HepG2 (cell line): ENCODE measurements at regions not wholly inside any gene's neighbourhood (a gene's known extent, or its start where the extent isn't known, plus 50 kb on each side); places are given as distances from the start of the nearest gene placed in this dataset.

Experiments
- FOSL1 ChIP-seq: sonication (generic); formaldehyde crosslinking; IDR thresholded peaks from 2 replicates; pipeline ENCODE4 v1.9.0; 2021; ENCODE audit warnings: missing genetic modification reagents, borderline replicate concordance
- ZKSCAN1 ChIP-seq: fragments of 150-350 bp; IDR thresholded peaks from 2 replicates; pipeline ENCODE4 v1.6.1; 2014; ENCODE audit warnings: low read length
- TF ChIP-seq, protein P1 (sequence below), 2 experiments: IDR thresholded peaks; 2 replicates each; pipeline ENCODE4 v1.6.1; 2011 to 2012; ENCODE audit warnings: low read length in 2 of 2, borderline replicate concordance in 1 of 2, low read depth in 1 of 2, mild to moderate bottlenecking in 1 of 2, moderate library complexity in 1 of 2

DNA sequence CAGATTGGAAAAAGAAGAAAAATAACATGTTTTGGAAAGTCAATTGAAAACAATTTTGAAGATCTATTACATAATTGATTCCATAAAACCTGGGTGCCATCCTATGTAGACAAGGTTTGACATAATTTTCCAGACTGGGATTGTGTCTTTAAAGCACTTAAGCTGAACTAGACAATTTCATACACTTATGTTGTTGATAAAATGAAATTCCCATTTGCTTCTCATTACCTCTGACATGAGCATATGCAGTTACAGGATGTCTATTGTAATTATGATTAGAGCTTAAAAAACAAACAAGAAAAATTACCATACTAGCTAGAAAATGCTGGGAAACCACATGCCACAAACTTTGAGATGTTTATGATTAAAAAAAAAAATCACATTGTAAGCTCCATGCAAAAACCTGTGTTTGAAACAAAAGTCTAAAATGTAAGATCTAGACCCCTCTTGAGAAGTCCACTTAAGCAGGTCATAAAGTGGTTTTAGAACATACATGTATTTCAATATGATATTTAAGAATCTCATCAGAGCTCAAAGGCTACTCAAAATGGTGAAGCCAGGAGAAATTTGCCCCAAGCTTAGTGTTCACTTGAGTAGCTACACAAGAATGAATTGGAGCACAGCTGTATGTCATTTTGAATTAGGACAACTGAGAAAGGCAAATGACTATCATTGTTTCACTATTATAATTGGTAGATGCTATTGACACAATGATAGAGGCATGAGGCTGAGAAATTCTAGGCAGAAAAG is 181.1 kb upstream of the PABPC4L start:
- TF ChIP-seq ZKSCAN1, result no peak
- no peak for TF ChIP-seq FOSL1
- TF ChIP-seq, protein P1, sequence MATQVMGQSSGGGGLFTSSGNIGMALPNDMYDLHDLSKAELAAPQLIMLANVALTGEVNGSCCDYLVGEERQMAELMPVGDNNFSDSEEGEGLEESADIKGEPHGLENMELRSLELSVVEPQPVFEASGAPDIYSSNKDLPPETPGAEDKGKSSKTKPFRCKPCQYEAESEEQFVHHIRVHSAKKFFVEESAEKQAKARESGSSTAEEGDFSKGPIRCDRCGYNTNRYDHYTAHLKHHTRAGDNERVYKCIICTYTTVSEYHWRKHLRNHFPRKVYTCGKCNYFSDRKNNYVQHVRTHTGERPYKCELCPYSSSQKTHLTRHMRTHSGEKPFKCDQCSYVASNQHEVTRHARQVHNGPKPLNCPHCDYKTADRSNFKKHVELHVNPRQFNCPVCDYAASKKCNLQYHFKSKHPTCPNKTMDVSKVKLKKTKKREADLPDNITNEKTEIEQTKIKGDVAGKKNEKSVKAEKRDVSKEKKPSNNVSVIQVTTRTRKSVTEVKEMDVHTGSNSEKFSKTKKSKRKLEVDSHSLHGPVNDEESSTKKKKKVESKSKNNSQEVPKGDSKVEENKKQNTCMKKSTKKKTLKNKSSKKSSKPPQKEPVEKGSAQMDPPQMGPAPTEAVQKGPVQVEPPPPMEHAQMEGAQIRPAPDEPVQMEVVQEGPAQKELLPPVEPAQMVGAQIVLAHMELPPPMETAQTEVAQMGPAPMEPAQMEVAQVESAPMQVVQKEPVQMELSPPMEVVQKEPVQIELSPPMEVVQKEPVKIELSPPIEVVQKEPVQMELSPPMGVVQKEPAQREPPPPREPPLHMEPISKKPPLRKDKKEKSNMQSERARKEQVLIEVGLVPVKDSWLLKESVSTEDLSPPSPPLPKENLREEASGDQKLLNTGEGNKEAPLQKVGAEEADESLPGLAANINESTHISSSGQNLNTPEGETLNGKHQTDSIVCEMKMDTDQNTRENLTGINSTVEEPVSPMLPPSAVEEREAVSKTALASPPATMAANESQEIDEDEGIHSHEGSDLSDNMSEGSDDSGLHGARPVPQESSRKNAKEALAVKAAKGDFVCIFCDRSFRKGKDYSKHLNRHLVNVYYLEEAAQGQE (IDR thresholded peaks at IDR 0.05; ENCODE audit: borderline replicate concordance in 1 of 2, low read depth in 1 of 2, low read length in 2 of 2), result no peak
